ENCODE measurements at regions not wholly inside any gene's neighbourhood (a gene's known extent, or its start where the extent isn't known, plus 50 kb on each side); places are given as distances from the start of the nearest gene placed in this dataset.
"Not testable (repeated sequence)": the region's sequence is repeated elsewhere in the genome, so short reads cannot be mapped to it uniquely, and the experiment has no call there.

DNA sequence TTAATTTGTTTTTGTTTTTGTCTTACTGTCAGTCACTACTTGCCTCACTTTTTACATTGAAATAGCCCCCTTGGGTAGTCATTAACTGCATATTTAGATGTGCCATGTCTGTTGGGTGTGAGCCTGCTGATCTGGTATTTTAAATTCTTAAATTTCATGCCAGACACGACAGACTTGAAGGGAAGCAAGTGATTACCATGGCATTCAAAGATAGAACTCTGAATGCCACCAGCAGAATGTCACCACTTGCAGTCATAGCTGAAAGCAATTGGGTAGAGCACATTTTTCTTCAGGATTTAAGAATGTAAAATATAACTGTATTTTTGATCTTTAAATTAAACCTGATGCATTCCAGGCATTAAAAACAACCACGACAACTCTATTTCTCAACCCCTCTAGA is 396.5 kb upstream of the ATP10A start:
- DNase-seq, result no peak

DNA sequence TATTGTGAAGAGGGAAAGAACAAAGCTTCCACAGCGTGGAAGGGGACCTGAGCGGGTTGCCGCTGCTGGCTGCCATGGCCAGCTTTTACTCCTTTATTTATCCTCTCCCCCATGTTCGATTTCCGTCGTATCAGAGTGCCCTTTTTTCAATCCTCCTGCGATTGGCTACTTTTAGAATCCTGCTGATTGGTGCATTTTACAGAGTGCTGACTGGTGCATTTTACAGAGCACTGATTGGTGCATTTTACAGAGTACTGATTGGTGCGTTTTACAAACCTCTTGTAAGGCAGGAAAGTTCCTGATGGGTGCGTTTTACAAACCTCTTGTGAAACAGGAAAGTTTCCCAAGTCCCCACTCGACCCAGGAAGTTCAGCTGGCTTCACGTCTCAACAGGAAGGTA is 381.7 kb upstream of the ATP10A start:
- not testable (repeated sequence) for DNase-seq

DNA sequence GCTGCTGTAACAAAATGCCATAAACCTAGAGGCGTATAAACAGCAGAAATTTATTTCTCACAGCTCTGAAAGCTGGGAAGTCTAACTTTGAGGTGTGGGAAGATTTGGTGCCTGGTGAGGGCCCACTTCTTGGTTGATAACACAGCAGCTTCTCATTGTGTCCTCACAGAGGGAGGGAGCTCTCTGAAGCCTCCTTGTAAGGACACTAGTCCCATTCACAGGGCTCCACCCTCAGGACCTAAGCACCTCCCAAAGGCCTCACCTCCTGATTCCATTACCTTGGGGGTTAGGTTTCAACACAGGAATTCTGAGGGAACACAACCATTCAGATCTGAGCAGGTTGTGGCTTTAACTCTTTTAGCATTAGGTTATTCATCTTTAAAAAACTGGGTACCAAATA is 380.3 kb upstream of the ATP10A start:
- no peak for DNase-seq

DNA sequence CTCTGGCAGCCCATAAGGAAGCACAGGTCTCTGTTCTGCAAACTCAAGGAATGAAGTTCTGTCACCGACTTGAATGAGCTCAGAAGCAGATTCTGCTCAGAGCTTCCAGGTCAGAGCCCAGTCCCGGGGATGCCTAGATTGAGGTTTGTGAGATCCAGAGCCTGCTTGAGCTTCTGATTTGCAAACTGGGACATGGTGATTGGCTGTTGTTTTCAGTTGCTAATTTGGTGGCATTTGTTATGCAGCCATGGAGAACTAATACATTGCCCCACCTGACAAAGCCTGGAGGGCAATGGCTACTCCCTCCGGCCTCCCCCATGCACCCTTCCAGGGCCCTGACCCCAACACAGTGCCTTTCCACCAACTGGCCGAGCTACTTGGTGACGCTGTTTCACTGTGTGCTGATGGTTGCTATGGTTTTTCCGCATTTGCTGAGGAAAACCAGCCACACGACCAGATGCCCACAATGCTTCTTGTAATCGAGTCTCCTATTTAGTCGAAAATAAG is 379.5 kb upstream of the ATP10A start:
- no peak for DNase-seq

DNA sequence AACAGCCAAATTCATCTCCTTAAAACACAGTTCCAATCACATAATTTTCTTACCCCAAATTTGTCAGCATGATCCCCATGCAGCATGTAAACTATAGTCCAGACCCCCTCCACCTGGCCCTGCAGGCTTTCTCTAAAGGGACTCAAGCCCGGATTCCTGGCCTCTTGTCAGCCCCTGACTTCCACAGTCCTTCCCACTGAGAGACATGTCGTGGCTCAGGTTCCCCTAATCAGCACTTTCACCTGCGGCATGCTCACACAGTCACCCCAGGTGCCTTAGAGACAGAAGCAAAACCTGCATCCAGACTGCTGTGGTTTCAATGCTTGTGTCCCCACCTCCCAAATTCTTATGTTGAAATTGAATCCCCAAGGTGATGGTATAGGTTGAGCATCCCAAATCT is 372.7 kb upstream of the ATP10A start:
- DNase-seq, result no peak

DNA sequence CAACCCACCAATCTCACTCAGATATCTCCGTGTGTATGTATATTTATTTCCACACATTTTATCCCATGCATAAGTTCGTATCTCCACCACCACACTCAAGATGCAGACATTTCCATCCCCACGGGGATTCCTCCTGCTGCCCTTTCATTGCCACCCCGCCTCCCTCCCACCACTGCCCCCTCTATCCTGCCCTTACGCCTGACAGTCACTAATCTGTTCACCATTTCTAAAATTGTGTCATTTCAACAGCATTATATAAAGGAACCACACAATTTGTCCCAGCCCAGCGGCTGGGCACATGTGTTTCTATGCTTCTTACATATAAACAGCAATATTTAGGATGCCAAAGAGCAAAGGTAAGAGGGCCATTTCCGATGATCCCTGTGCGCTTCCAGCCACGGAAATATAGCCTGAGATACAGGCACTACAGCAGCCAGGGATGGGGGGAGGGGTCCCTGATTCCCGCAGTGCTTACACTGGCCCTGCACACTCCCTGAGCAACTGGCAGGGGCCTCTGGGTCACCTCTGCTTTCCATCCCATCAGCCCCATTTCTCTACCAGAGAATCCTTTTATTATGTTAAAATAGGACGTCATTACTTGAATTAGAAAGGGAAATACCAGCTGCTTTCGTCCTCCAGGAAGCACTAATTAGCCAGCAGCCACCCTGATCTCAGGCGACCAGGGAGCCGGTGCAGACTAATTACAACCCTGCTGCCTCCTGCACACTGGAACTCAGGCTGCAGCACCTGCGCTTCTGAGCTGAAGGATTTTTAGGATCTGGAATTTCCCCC is 372.0 kb upstream of the ATP10A start:
- DNase-seq, result no peak

DNA sequence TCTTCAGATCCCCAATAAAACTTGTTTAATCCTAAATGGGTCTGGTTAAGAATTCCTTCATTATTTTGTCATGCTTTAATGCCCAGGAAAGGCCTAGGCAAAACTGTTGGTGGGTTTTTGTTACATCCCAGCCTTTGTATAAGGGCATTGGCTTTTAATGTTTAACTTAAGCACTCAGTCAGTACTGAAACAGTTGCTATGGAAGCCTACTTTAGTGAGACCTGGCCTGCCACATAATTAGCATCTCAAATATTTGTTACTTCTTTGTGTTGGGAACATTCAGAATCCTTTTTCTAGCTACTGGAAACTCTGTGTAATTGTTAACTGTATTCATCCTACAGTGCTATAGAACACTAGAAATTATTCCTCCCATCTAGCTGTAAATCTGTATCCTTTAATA is 369.6 kb upstream of the ATP10A start:
- DNase-seq, result no peak

DNA sequence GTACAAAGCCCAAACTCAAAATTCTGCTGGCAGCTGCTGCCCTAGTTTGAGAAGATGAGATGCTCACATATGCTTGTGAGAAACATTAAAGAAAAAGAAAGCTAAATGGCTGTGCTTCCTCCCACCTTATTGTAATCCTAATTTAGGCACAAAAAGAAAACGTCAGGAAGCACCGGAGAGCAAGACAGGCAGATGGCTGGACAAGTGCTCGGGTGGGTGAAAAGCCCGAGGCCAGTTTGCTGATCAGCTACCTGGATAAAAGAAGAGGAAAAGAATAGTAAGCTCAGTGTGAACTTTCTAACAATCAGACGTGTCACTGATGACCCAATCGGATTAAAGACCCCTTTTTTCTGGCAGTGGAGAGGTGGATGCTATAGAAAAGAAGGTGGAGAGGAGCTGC is 368.0 kb upstream of the ATP10A start:
- no peak for DNase-seq

DNA sequence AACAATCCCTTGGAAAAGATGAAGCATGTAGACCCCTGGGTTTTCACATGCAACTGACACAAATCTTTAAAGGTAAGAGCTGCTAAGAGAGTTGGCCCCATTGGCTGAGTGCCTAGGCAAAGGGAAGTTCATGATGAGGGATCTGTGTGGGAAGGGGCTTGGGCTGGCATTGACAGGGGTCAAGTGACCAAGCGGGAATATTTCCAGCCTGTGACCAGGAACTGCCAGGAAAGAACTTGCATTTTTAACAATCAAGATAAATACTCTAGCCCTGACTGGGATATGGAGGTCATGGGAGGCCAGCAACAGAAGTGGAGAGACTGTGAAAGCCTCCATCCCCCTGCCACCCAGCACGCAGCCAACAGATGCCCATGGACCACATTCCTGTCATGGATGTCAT is 361.1 kb upstream of the ATP10A start:
- DNase-seq, result no peak

DNA sequence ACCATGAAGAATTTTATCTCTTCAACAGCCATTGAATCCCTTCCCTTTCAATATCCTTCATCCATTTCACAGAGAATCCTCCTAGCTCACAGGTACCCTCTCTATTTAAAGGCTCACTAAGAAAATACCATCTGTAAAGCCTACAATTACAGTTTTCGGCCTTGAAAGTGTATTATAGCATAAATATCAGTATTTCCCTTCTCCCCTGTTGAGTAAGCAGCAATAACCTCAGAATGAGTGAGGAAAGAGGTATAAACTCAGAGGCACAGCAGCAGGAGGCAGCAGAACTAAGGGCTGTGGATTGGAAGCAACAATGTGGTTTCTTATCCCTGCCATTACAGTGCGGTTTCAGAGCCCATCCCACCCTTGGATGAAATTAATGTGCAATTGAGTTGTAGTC is 360.6 kb upstream of the ATP10A start:
- no peak for DNase-seq

DNA sequence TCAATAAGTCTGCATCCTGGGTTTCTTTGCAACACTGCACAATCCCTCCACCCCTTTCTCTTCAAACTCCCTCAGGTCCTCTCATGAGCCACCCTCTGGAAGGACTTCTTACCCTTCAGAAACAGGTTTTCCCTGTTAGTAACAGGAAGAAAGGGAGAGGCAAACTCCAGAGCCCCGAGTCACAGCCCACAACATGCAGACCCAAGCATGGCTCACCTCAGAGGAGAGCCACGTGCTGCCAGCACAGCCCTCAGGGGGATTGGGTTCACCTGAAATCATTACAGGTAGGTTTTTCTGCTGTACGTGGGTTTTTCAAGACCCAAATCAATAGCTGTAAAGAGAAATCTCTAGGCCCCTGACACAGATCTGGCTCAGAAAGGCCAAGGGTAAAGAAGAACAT is 359.7 kb upstream of the ATP10A start:
- no peak for DNase-seq

DNA sequence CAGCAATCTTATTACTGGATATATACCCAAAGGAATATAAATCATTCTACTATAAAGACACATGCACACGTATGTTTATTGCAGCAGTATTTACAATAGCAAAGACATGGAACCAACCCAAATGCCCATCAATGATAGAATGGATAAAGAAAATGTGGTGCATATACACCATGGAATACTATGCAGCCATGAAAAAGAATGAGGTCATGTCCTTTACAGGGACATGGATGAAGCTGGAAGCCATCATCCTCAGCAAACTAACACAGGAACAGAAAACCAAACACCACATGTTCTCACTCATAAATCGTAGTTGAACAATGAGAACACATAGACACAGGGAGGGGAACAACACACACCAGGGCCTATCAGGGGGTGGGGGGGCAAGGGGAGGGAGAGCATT is 353.9 kb upstream of the ATP10A start:
- not testable (repeated sequence) for DNase-seq

DNA sequence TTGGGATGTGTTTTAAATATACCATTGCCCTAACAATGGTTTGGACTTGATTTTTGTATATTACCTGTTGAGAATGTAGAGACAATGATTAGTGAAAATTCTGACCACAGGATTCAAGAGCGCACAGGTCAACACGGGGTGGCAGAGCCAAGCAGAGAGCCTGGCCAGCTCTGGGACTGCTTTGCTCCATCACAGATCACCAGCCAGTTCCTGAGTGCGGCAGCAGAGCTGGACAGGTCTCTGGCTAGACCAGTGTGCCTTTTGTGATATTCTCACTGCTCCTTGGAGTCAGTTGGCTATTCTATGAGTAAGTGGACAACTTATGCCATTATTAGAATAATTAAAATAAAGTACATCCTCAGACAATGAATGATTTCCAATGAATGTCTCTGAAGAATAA is 351.2 kb upstream of the ATP10A start:
- DNase-seq, result no peak

DNA sequence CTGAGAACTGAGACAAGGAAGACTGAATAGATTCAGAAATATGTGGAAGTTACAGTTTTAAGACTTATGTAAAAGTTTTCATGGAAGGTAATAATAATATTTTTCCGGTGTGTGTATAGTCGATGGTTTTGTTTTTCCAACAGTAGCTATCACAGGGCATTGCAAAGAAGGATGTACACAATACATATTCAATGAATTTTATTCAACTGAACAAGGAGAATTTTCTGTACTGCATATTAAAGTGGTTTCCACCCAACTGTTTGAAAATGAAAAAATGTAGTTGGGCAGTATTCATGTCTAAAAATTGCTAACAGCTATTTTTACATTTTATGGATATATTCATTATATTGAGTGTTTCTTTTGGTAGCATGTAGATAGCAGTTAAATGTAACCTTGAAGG is 350.3 kb upstream of the ATP10A start:
- DNase-seq, result no peak

DNA sequence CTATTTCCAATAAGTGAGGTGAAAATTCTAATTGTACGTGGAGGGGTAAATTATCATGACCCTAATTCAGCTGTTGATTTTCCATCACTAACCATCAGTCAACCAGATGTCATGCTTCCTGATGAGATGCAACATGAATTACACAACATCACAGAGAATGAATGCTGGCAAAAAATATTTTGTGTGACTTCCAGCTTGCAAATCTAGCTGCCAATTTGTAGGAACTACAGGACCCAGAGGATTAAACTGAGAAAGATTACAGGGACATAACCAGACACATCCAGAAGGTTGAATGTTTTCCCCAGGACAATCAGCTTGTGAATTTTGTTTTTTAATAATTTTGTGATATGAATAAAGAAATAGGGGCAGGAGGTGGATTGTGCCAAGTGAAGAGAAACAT is 349.0 kb upstream of the ATP10A start:
- no peak for DNase-seq

DNA sequence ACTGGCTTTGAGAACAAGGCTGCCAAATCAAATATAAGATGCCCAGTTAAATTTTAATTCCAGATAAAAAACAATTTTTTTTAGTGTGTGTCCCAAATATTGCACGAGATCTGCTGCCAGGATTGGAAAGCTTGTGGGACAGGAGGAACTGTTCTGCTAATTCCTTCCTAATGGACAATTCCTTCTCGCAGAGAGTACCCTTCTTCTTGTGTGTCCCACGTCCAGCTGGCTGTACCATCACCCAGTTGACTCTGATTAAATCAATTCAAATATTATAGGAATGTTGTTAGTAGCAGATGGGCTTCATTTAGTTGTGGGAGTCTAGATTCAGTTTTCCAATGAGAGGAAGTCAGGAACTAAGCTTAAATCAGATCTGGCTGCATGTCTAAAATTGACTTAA is 347.9 kb upstream of the ATP10A start:
- DNase-seq, result no peak

DNA sequence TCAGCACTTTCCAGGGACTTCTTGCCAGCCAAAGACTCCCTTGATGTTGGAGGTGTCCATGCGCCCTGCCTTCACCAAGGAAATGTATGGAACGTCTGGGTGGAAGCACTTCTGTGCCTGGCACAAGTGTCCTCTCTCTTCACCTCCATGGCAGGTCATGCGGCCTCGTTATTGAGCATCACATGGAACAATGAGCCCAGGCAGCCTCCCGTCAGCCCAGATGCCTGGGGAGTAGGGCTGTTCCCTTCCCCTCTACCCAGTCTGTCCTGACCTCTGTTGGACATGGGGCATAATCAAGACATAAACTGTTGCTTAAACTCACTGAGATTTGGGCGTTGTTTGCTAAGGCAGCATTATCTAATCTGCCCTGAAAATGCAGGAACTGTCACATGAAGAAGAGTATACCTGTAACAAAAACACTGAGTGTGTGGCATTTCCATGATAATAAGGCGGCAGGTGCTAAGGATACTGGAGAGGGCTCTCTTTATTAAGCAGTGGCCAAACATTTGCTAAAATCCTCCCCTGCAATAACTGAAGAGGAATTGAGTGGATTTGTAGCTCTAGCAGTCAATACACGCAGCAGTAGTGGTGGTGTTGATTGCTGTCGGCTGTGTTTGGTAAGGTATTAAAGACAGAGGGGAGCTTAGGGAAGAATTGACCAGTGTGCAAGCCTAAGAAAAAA is 338.2 kb upstream of the ATP10A start:
- DNase-seq, result no peak

DNA sequence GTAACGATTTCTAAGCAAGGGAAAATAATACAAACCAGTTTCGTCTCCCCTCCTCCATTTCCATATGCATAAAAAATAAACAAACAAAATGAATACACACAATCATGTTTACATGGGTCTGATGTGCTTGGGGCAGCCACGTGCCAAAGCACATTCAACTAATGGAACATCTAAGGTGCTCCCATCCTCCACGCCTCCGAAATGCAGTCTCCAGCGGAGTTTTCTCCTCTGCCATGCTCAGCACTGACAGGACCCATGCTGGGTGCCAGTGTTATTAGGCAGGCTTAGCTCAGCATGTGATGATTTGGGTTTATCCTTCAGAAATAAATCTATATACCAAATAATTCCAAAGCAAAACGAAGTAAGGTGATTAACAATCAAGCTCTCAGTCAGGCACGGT is 337.3 kb upstream of the ATP10A start:
- DNase-seq, result no peak

DNA sequence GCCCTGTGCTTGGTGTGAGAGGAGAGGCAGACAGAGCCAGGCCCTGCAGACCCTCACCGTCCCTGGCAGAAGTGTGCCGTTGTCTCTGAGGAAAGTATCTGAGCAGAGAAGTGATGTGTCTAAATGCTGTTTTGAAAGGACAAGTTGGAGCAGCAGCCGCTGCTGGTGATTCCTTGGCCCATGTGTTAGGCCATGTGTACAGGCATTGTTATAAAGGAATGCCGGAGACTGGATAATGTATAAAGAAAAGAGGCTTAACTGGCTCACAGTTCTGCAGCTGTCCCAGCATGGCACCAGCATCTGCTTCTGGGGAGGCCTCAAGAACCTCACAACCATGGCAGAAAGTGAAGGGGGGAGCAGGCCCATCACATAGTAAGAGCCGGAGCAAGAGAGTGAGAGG is 334.6 kb upstream of the ATP10A start:
- no peak for DNase-seq

DNA sequence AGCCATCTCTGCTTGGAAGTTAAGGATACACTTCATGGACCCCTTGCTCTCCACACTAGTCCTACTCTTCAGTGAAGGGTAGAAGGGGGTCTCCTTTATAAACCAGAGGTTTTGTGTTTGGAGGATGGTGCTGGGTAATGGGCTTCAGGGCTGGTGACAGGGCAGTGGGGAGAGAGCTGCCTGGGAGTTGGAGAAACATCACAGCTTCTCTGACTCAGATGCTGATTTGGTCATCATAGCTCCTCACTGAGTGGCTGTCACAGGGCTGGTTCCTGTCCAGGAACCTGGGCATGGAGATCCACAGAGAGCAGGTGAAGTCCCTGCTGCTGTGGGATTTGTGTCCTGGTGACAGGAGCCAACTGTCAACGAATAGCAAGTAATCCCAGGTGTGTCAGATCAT is 333.9 kb upstream of the ATP10A start:
- DNase-seq, result no peak

DNA sequence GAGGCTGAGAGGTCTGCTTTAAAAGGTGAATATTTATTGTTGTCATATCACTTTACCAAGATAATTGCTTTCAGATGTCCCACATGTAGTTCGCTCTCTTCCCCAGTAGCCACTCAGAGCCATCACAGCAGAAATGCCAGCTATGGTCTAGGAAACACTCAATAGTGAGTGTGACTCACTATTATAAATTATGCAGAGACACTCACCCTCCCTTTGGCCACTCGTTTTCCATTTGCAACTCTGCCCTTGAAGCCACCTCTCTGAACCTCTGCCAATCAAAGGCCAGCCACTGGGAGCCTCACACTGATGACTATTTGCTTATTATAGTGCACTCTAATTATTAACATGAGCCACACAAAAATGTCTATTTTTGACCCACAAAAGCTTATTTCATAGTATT is 328.1 kb upstream of the ATP10A start:
- no peak for DNase-seq

DNA sequence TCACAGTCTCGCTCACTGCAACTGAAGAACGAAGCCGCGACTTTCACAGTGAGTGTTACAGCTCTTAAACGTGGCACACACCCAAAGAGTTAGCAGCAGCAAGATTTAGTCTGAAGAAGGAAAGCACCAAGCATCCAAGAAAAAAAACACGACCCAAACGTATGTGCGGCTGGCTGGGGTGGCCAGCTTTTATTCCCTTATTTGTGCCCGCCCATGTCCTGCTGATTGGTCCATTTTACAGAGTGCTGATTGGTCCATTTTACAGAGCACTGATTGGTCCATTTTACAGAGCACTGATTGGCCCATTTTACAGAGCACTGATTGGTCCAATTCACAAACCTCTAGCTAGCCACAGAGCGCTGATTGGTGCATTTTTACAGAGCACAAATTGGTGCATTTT is 323.0 kb upstream of the ATP10A start:
- not testable (repeated sequence) for DNase-seq

DNA sequence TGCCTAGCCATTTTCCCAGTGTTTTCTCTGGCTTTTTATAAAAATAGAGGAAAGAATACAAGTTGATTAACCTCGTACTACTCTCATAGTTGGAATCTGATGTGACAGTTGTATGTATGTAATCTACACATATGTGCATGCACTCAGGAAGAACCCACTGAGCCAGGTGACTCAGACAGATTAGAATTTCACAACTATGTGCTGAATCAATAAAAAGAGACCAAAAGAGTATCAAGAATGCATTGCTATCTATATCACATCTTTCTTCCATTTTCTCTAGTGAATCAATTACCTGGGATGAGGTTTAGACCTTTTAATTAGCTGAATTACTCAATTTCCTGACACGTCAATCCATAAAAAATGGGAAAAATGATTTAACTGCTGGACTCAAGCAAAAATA is 319.3 kb upstream of the ATP10A start:
- no peak for DNase-seq

DNA sequence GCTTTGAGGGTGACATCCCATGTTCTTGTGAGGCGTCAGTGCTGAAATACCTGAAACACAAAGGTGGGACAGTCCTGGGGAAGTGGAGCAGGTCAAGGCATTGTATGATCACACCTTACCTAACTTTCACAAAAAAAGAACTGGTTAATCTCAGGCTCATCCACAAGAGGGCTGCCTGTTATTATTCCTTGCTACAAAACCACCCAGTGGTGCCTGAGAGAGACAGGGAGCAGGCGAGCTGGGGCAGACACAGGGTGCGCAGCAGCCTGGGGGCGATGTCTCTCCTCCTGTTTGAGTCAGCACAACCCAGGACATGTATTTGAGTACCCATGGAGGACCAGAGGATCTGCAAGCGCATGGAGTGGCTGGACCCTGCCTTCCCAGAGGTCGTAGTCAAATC is 316.8 kb upstream of the ATP10A start:
- no peak for DNase-seq

Data from NCI-H187 (cell line).